ENCODE measurements at regions not wholly inside any gene's neighbourhood (a gene's known extent, or its start where the extent isn't known, plus 50 kb on each side); places are given as distances from the start of the nearest gene placed in this dataset.

DNA sequence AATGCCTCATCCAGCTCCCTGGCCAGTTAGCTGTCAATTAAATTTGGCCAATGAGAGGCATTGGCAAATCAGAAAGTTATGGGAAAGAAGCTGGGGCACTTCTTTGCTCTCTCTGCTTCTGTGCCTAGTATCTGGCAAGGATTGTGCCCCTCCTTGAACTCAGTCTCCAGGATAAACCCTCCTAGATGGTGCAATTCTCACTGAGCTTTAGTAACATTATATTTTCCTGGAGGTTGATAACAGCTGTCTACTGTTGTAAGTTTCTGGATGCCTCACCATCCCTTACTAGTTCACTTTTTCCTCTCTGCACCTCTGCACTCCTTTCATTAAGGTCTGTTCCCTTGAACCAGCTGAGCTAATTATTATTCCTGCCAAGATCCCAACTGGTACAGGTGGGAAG lies 329.5 kb downstream of the MFSD1 start:
- DNase-seq: no peak

DNA sequence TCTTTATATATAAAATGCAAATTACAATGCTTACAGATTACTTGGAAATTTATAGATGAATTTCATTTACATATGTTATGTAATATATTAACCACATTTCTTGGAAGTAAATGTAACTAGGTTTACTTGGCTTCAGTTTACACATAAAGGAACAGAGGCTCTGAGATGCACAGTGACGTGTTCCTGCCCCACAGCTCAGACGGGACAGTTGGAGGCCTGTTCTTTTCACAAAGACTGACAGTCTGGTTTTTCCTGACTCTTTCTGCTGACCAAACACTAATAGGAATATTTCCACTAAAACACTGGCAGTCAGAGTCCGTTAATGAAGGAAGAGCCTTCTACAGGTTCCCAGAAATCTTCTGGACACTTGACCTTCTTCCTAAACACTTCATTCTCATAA lies 336.1 kb downstream of the MFSD1 start:
- DNase-seq: no peak

DNA sequence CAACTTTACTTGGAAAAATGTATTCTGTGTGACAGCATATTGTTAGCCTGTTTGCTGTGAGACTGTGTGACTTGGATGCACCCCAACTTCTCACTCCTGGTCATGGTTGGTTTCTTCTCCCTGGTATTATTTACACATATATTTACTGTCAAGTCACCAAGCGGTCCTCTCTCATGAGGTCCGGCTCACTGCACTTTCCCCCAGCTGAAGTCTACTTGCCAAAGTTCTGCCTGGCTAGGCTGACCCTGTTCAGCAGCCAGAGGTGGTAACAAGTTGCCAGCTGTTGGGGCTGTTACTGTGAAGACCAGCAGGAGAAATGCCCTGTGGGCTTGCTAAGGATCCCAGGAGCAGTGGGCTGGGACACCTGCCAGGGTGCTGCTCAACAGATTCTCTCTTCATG lies 337.5 kb downstream of the MFSD1 start:
- no peak for DNase-seq

DNA sequence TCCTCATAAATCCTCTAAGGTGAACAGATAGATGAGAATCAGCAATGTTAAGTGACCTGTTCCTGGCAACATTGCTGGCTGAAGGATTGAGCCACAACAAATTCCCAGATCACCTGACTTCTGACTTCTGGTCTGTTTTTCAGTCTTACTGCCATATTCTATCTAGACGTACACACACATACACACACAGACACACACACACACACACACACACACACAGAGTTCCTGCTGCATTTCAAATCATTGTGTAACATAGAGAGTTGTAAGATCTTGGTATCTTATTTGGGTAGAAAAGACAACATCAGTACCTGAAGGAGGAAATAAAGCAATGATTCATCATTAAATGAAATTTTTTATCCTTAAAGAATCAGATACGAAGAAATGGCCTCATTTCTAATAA lies 342.6 kb downstream of the MFSD1 start:
- DNase-seq: no peak

DNA sequence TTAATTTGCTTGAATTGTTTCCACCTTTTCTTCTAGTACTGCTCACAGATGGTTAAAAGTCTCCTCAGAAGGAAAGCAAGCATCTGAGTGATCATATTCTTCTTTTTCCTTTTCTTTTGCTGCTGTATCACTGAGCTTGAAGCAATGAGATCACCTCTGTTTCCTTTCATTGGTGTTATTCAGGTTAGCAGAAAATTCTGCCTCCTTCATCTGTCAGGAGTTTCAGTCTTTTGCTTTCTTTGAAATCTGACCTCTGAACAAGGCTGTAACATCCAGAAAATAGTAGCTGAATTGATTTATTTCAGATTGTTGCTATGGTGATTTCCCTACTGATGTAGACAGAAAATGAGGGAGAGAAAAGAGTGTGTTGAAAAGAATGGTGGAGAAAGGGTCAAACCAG lies 343.0 kb downstream of the MFSD1 start:
- DNase-seq: no peak

DNA sequence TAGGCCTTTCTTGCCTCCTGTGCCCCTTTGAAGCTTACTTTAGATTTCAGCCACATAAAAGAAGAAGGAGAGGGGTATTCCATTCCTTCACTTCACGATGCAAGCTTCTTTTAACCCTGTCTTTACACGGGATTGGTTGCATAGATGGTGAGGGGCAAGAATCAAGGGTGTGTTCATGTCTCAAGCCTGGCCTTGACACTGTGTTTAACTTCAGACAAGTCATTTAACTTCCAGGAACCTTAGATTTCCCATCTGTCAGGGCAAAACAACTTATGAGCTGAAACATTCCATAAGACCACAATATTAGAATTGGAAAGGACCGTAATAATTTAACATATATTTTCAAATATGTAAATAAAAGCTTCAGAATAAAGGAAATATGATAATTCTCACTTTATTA lies 344.5 kb downstream of the MFSD1 start:
- DNase-seq: no peak

DNA sequence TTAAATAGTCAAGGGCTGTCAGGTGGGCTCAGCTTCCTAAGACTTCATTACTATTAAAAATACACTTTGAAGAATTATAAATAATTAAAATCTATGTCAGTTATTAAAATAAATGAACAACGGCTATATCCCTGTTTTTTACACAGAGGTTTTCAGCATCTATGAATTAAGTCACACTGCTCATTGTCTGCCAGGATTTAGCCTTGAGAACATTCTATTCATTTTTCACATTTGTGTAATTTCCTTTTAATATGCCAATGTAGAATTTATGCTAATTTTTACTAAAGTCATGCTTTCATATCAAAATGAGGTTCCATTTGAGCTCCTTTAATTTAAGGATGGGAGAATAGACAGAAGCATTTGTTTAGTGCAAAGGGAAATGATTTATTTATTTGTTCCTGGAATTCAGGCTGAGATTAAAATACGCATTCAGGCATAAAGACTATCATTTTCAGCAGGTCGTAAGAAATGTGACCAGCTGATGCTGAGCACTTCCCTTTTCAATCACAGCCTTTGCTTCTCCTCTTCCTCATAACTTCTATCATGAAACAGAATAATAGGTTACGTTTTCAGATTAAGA lies 345.1 kb downstream of the MFSD1 start:
- no peak for DNase-seq

DNA sequence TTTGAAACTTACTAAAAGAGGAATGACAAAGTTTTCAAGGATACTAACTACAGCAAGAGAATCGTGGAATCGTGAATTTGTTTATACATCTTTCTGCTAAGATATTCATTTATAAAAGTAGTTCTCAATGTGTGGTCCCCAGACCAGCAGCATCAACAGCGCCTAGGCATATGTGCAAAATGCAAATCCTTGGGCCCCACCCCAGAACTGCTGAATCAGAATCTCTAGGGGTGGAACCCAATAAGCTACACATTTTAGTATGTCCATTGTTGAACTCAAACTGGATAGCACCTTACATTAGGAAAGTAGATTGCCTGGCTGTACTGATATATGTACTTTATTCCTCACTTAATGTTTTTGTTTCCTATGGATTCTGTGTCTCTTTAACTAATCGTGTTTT lies 346.0 kb downstream of the MFSD1 start:
- DNase-seq: no peak

DNA sequence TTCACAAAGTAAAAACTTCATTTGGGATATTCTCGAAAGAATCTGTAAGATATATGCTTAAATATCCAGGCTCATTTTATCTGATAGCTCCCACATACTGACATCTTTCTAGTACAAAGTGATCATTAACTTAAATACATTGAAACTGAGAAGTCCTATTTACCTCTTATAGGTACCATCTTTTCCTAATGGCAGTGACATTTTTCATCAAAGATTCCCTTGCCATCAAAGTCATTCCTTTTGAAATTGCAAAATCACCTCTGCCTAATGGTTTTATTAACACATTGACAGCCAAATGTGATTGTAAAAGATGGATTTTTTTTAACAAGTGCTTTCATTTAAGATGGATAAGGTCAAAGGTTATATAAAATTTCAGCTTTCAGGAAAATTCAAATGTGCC lies 346.6 kb downstream of the MFSD1 start:
- no peak for DNase-seq

DNA sequence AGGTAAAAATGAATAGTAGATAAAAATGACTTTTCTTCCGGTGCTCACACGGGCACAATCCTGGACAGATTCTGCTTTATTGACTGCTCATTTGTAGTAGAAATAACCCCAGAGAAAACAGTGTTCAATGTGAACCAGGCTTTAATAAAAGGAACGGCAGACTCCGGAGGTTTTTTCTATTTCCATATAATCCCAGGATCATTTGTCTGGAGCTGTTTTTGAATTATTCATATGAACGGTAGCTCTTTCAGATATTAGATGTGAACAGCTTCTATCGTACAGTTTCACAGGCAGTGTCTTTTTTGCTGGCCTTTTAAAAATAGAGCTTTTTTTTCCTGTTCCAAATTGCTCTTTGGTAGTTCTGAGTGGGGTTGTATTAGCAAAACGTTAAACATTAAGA lies 347.3 kb downstream of the MFSD1 start:
- no peak for DNase-seq

DNA sequence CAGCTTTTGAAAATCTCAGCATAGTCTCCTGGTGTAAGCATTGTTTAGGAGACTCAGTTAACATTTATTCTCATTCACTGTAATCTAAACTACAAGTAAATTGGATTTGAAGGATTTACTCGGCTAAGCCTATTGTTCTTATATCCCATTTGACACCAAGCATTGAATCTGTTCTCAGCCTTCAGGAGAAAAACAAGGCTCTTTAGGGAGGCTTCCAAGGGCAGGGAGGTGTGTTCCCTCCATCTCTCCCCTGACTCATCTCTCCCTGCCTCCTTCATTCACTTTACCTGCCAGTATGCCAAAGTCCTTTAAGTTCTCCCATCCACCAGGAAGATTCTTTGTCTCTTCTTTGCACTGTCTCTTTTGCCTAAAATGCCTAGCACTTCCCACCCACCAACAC lies 347.8 kb downstream of the MFSD1 start:
- DNase-seq: no peak

DNA sequence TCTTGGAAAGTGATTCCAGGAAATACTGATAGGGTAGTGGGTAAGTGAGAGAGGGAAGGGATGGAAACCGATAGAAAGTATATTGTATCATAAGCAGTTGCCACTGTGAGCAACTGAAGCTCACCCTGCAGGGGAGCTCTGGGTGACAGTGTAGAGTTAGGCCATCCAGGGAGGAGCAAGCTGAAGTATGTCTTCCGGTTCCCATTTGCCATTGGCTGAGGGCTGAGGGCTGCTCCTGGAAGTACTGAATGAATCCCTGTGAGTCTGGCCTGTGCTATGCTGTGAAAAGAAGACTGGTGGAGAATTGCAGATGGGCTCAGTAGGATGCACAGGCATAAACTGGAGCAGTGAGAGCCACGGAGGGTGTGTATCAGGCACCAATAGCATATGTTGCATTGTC lies 348.3 kb downstream of the MFSD1 start:
- no peak for DNase-seq

DNA sequence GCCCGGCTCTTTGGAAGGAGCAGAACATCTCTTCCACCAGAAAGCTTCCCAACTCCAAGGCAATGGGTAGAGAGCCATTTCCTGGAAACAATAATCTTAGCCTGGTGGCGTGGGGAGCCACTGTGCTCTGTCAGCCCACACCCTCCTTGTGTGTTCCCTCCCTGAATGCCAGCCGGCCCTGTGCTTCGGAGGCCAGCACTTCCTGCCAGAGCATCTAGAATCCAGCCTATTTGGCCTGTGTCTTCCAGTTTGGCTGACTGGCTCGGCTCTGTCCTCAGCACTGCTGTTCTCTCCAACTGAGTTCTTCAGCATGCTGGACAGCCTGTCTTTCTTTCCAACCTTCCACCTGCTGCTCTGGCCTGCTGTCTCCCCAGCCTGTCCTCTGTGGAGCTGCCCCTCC lies 349.3 kb downstream of the MFSD1 start:
- no peak for DNase-seq

DNA sequence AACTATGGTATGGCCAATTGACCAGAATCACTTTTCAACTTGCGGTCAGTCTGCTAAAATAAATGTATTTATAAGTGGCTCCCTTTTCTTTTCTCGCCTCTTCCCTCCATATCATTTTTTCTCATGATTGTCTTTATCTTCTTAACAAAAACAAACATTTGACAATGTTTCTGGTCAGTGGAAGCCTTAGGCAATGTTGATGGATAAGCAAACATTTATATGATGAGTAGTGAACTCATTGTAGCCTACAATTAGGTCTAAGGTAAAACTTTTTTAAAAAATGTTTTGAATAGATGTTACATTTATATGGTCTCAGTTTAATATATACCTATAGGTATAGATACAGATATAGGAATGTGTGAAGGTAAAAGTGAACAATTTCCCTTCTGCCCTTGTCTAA lies 355.4 kb downstream of the MFSD1 start:
- DNase-seq: no peak

DNA sequence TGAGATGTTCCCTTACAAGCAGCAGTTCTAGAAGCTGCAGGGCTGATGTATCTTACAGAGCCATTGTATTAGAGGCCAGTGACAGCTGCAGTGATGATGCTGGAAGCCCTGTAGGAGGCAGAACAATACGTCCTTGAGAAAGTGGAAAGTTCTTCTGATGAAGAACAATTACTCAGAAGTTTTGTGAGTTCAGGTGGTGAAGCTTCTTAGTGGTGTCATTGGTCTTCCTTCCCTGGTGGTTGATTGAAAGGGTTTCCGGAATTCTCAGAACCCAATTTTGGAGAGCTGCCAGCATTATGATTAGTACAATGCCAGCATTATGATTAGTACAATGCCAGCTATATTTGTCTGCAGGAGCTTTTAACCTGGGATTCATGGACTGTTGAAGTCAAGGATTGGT lies 356.4 kb downstream of the MFSD1 start:
- DNase-seq: no peak

DNA sequence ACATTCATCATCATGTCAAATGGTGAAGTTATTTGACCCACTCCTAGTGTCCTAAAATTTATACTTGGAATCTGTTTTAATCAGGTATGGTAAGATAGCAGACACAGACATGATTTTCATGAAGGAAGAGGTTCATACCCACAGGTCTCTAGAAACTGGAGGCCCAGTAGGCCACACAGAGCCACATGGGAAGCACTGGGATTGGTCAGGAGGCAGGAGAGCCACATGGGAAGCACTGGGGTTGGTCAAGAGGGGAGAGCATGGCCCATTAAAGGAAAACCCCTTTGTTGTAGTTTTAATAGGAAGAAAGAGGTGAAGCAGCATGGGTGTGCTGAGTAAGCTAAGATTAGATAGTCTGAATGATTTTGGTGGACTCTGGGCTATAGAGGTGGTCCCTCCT lies 356.9 kb downstream of the MFSD1 start:
- no peak for DNase-seq

DNA sequence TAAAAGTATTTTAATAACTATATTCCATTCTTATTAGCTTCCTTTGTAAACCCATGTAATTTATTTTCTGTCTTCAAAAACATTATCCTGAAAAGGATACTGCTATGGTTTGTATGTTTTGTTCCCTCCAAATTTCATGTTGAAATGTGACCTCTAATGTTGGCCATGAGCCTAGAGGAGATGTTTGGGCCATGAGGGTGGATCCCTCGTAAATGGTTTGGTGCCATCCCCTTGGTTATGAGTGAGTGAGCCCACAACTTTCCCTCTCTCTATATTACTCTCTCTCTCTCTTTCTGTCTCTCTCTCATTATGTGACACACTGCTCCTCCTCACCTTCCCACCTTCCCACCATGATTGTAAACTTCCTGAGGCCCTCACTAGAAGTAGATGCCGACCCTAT lies 357.7 kb downstream of the MFSD1 start:
- no peak for DNase-seq

DNA sequence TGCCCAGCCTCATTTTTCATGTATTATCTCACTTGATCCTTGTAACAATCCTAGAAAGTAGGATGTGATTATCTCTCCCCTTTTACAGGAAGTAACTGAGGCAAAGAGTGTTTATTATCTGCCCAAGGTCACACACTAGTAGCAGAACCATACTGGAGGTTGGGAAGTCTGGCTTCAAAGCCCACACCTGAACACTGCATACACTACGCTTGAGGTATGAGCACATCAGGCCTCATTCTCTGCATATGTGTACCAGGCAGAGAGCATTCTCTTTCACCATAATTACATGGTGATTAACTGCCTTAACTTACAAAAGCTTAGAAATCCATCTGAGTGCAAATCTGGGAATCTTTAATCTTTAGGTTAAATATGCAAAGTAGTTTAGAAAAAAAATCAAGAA lies 361.8 kb downstream of the MFSD1 start:
- DNase-seq: no peak

DNA sequence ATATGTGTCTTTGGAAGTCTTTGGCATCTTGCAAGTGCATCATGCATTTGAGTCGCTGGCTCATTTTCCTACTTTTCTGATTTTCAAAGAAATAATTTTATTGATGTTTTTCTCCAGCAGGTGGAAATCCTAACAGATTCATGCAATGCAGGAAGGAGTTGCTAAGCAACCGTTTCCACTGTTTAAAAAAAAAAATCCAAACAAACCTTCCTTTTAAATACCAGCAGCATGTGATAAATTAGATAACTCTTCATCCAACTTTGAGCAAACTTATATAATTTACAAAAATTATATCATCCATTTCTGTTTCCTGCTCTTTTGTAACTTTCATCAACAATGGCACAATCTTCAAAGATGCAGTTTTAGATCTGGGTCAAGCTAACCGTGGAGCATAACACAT lies 364.1 kb downstream of the MFSD1 start:
- no peak for DNase-seq

DNA sequence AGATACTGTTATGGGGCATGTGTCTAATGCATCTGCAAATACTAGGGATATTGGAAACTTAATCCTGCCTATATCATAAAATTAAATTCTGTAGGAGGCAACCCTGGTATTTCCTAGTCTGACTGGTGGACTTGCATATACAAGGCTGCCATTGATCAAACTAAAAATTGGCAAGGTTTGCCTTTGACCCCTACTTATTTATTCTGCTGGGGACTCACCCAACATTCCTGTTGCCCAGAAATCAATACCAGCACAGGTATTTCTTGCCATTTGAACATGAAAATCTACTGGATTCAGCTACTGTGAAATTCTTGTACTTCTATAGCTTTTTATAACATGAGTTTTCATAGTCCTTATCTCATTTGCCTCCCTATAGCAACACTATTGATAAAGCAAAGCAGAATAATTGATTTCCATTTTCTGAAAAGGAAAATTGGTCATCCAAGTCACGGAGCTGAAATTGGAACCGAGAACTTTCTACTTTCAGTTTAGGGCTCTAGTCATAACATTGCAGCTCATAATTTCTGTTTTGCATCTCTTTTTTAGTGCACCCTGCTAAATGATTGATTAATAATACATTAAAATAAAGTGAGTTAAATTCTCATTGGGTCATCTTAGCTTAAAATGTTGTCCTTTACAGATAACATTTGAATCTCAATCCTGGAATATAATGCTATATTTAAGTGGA lies 365.2 kb downstream of the MFSD1 start:
- no peak for DNase-seq

DNA sequence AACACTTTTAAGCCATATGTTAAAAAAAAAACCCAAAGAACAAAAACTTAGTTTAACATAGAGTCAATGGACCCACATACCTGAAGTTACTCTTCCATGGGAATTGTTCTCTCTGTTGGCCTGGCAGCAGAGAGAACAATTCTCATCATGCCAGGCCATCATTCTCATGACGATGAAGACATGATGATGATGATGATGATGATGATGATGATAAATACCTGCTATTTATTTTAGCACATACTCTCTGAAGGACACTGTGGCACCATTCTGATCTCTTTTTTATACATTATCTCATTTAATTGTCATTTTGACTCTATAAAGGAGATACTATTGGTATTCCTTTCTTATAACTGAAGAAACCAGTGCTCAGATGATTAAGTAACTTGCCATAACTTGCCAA lies 366.9 kb downstream of the MFSD1 start:
- no peak for DNase-seq

DNA sequence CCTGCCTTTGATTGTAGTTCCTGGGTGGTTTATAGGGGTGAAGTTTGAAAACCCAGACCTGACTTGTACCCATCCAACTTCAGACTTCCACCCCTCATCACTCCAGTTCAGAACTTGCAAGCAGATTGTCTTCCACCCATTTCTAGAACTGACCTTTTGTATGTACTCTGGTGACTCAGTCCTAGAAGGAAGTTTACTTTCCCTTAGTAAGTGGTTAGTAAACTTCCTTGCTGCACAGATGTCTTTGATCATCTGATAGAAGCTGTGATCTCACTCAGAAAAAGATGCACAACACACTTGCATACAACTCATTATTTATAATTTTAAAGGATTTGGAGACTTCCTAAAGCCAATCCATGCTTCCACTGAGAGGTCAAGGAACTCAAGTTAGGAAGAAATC lies 368.0 kb downstream of the MFSD1 start:
- no peak for DNase-seq

DNA sequence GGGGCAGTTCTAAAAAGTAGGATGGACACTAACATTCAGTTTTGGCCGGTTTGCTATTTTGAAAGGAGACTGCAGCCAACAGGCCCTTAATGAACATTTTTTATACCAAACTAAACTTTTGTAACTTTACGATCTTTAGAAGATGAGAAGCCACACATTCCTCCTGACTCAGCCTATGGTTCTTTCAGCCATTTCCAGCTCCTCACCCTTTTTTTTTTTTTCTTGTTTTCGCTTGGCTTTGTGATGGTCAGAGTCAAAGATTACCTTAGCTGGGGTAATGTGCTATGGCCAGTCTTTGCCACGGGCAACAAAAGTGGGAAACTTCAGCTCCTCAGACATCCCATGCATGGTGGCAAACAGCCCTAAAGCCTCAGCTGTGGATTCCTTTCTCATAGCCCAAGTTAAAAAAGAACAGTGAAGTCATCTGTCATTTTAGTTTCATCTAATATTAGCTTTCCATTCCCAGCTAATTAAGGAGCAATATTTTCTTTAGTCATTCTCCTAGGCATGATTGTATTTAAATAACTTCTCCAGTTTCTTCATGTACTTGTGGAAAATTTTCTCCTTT lies 368.7 kb downstream of the MFSD1 start:
- DNase-seq: no peak

DNA sequence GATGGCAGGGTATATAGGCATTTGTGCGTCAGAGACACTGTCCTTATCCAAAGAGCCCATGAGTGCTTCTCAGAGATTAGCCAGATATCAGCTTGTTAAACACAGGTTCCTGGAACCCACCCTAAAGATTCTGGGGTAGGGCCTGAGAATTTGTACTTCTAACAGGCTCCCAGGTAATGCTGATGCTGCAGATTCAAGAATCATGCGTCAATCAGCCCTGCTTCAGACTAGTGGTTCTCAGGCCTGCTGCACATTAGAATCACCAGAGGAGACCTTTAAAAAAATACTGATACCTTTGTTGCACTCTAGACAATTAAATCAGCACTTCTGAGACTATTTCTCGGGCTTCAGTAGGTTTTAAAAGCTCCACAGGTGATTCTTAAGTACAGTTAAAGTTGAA lies 369.5 kb downstream of the MFSD1 start:
- DNase-seq: no peak

DNA sequence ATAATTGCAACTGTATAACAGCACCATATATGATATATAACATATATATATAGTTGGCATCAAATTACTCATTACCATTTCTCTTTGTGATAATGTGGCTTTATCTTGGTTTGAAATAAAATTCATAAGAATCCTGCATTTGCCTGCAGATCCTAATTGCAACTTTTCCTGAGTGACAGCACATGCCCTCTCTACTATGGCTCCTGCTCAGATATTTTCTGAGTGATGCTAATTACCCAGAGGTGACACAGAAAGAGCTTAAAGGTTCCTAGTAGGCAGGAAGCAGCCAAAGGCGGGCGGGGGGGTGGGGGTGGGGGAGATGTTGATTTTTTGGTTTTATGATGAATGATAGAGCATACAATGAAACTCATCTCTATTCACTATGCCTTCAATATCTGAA lies 370.6 kb downstream of the MFSD1 start:
- no peak for DNase-seq
